Esophagus squamous epithelium (tissue), 4 donors: ENCODE measurements at regions not wholly inside any gene's neighbourhood (a gene's known extent, or its start where the extent isn't known, plus 50 kb on each side); places are given as distances from the start of the nearest gene placed in this dataset.

Source experiments
- POLR2A ChIP-seq, 4 donors: fragments of 450-650 bp; IDR thresholded peaks; one replicate each; pipeline ENCODE4 v1.6.1; 2017; ENCODE audit warnings: antibody characterized with exemption in 4 of 4, mild to moderate bottlenecking in 4 of 4, moderate library complexity in 3 of 4
- TF ChIP-seq, protein P1 (sequence below), 6 experiments: fragments of 450-650 bp in 4 of 6; fragments of 200-600 bp in 2 of 6; sonication (generic) in 2 of 6; IDR thresholded peaks; one replicate each; pipeline ENCODE4 v1.5.1; 2016 to 2019; ENCODE audit warnings: antibody characterized with exemption in 6 of 6, mild to moderate bottlenecking in 4 of 6, moderate library complexity in 4 of 6

GRCh38 chr9:13807118-13807517, 506.8 kb downstream of the NFIB start:
- TF ChIP-seq, protein P1, sequence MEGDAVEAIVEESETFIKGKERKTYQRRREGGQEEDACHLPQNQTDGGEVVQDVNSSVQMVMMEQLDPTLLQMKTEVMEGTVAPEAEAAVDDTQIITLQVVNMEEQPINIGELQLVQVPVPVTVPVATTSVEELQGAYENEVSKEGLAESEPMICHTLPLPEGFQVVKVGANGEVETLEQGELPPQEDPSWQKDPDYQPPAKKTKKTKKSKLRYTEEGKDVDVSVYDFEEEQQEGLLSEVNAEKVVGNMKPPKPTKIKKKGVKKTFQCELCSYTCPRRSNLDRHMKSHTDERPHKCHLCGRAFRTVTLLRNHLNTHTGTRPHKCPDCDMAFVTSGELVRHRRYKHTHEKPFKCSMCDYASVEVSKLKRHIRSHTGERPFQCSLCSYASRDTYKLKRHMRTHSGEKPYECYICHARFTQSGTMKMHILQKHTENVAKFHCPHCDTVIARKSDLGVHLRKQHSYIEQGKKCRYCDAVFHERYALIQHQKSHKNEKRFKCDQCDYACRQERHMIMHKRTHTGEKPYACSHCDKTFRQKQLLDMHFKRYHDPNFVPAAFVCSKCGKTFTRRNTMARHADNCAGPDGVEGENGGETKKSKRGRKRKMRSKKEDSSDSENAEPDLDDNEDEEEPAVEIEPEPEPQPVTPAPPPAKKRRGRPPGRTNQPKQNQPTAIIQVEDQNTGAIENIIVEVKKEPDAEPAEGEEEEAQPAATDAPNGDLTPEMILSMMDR (IDR thresholded peaks at IDR 0.05): no peak
- no peak for TF ChIP-seq POLR2A (IDR thresholded peaks at IDR 0.05)
